ENCODE measurements at regions not wholly inside any gene's neighbourhood (a gene's known extent, or its start where the extent isn't known, plus 50 kb on each side); places are given as distances from the start of the nearest gene placed in this dataset.
"Not testable (repeated sequence)": the region's sequence is repeated elsewhere in the genome, so short reads cannot be mapped to it uniquely, and the experiment has no call there.

DNA sequence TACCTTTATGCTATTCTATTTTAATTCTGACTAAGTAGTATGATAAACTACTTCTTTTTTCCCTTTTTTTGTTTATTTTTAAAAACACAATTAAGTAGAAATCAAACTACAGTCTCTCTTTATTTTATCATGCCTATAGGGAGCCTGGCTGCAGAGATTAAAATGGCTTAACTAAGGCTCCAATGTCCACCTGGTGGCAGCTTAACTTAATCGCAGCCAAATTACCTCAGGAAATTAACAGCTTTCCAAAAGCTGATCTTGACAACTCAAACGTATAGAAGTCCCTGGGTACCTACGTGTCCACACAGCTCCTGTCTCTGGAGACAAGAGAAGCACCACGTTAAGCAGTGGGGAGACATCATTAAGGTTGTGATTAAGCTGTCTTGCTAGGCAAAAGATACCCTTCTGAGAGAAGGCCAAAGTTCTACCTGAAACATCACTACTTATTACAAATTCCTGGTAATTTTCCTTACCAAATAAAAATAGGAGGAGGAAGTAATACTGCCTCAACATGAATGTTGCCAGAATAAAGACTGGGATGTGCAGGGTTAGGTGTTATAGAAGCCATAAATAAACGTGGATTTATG, 63.2 kb upstream of the SNX19 start:
- H2AFZ ChIP-seq (ENCODE audit: low read depth, low read length, severe bottlenecking) = no peak overlapping the region
- no peak overlapping the region for H3K27ac ChIP-seq (ENCODE audit: low read depth, low read length)
- H3F3A ChIP-seq (ENCODE audit: insufficient read depth) = no peaks in the 10 kb centered on the region
- H3K9me3 ChIP-seq (ENCODE audit: insufficient read depth, low read length) = no peaks in the 10 kb centered on the region
- no peaks in the 10 kb centered on the region for H3K9me2 ChIP-seq (replicated peaks; ENCODE audit: insufficient read depth, low read length)
- H3K27me3 ChIP-seq (ENCODE audit: low read length) = no peaks in the 10 kb centered on the region
- no peaks in the 10 kb centered on the region for H3K36me3 ChIP-seq (ENCODE audit: low read length)
- no peak overlapping the region for H3K9ac ChIP-seq (ENCODE audit: low read length)
- H3K79me2 ChIP-seq (ENCODE audit: insufficient read depth, low read length) = no peaks in the 10 kb centered on the region
- TF ChIP-seq, protein P1, sequence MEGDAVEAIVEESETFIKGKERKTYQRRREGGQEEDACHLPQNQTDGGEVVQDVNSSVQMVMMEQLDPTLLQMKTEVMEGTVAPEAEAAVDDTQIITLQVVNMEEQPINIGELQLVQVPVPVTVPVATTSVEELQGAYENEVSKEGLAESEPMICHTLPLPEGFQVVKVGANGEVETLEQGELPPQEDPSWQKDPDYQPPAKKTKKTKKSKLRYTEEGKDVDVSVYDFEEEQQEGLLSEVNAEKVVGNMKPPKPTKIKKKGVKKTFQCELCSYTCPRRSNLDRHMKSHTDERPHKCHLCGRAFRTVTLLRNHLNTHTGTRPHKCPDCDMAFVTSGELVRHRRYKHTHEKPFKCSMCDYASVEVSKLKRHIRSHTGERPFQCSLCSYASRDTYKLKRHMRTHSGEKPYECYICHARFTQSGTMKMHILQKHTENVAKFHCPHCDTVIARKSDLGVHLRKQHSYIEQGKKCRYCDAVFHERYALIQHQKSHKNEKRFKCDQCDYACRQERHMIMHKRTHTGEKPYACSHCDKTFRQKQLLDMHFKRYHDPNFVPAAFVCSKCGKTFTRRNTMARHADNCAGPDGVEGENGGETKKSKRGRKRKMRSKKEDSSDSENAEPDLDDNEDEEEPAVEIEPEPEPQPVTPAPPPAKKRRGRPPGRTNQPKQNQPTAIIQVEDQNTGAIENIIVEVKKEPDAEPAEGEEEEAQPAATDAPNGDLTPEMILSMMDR (IDR thresholded peaks at IDR 0.05; ENCODE audit: insufficient read depth, low read length, poor library complexity, severe bottlenecking) = no peak
- TF ChIP-seq EZH2phosphoT487 (conservative IDR thresholded peaks at IDR 0.05; ENCODE audit: low read length) = no peak
- H4K20me1 ChIP-seq (ENCODE audit: low read depth, low read length) = no peaks in the 10 kb centered on the region
- H3K4me3 ChIP-seq (ENCODE audit: insufficient read depth, low read length, poor library complexity, severe bottlenecking) = no peak overlapping the region
- no peak overlapping the region for H3K4me2 ChIP-seq (ENCODE audit: low read depth, low read length, poor library complexity, severe bottlenecking)

DNA sequence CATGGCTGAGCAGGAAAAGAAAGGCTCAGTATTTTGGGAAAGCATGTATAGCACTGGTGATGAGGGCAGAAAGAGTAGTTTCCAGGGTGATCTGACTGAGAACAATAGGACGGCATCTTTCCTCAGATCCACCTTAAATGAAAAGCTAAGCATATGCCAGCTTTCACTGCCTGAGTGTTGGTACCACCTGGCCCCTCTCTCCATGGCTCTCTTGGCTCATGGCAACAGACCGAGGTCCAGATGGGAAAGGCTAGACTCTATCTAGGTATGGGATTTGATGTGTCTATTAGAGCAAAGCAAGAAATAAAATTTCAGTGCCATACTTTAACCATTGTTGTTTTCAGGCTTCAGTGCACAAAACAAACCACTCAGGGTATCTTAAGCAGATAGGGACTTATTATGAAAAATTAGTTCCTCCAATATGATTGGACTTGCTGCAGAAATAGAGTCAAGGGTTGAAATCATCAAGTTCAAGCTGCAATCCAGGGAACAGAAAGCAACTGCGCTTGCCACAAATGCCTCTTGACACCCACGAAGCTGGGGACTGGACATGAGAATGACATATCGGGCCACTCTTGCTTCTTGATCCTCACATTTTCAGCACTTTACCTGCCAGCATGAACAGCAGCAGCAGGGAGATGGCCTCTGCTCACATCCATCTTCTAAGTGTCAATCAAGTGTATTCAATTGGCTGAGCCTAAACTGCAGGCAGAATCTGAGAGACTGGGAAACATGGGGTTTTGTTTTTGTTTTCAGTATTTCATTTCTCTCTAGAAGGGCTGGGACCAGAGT, 64.0 kb upstream of the SNX19 start:
- Histone ChIP-seq H2AFZ (ENCODE audit: low read depth, low read length, severe bottlenecking) (no peak overlapping the region), H3K9me2 (replicated peaks; ENCODE audit: insufficient read depth, low read length) (no peaks in the 10 kb centered on the region), H4K20me1 (ENCODE audit: low read depth, low read length) (no peaks in the 10 kb centered on the region), H3K9me3 (ENCODE audit: insufficient read depth, low read length) (no peaks in the 10 kb centered on the region), H3F3A (ENCODE audit: insufficient read depth) (no peaks in the 10 kb centered on the region), H3K79me2 (ENCODE audit: insufficient read depth, low read length) (no peaks in the 10 kb centered on the region), H3K4me3 (ENCODE audit: insufficient read depth, low read length, poor library complexity, severe bottlenecking) (no peak overlapping the region), H3K36me3 (ENCODE audit: low read length) (no peaks in the 10 kb centered on the region), H3K9ac (ENCODE audit: low read length) (no peak overlapping the region), H3K27ac (ENCODE audit: low read depth, low read length) (no peak overlapping the region), H3K4me2 (ENCODE audit: low read depth, low read length, poor library complexity, severe bottlenecking) (no peak overlapping the region), H3K27me3 (ENCODE audit: low read length) (no peaks in the 10 kb centered on the region)
- no peak for TF ChIP-seq EZH2phosphoT487 (conservative IDR thresholded peaks at IDR 0.05; ENCODE audit: low read length)
- TF ChIP-seq, protein P1 (IDR thresholded peaks at IDR 0.05; ENCODE audit: insufficient read depth, low read length, poor library complexity, severe bottlenecking) = no peak

DNA sequence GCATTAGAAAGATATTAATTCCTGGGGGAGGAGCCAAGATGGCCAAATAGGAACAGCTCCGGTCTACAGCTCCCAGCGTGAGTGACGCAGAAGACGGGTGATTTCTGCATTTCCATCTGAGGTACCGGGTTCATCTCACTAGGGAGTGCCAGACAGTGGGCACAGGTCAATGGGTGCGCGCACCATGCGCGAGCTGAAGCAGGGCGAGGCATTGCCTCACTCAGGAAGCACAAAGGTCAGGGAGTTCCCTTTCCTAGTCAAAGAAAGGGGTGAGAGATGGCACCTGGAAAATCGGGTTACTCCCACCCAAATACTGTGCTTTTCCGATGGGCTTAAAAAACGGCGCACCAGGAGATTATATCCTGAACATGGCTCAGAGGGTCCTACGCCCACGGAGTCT, 68.0 kb upstream of the SNX19 start:
- H2AFZ ChIP-seq (ENCODE audit: low read depth, low read length, severe bottlenecking); H3K9ac ChIP-seq (ENCODE audit: low read length); H4K20me1 ChIP-seq (ENCODE audit: low read depth, low read length); H3K36me3 ChIP-seq (ENCODE audit: low read length); H3K27ac ChIP-seq (ENCODE audit: low read depth, low read length); H3K9me2 ChIP-seq (replicated peaks; ENCODE audit: insufficient read depth, low read length); H3F3A ChIP-seq (ENCODE audit: insufficient read depth); H3K4me3 ChIP-seq (ENCODE audit: insufficient read depth, low read length, poor library complexity, severe bottlenecking); H3K27me3 ChIP-seq (ENCODE audit: low read length); H3K4me2 ChIP-seq (ENCODE audit: low read depth, low read length, poor library complexity, severe bottlenecking); H3K9me3 ChIP-seq (ENCODE audit: insufficient read depth, low read length); H3K79me2 ChIP-seq (ENCODE audit: insufficient read depth, low read length): not testable (repeated sequence)

DNA sequence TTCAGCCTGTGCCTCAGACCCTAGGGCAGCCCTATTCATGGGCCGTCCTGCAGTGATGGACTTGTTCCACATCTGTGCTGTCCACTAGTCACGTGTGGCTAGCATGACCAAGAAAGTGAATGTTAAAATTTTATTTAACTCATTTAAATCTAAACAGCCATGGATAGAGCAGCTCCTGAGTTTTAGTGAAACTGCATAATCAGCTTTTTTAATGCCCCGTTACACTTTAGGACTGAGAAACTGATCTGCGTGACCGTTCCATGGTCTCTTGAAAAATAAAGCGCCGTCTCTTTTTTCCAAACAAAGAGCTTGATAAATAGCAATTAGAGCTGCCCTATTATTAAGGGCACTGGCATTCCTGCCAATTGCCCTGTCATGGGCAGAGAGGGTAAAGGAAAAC, 76.5 kb upstream of the SNX19 start:
- Histone ChIP-seq H3K4me3 (ENCODE audit: insufficient read depth, low read length, poor library complexity, severe bottlenecking) (no peak overlapping the region), H3F3A (ENCODE audit: insufficient read depth) (no peaks in the 10 kb centered on the region), H3K27ac (ENCODE audit: low read depth, low read length) (no peak overlapping the region), H3K4me2 (ENCODE audit: low read depth, low read length, poor library complexity, severe bottlenecking) (no peak overlapping the region), H3K9ac (ENCODE audit: low read length) (no peak overlapping the region), H3K27me3 (ENCODE audit: low read length) (no peaks in the 10 kb centered on the region), H3K9me2 (replicated peaks; ENCODE audit: insufficient read depth, low read length) (no peaks in the 10 kb centered on the region), H3K36me3 (ENCODE audit: low read length) (no peaks in the 10 kb centered on the region), H3K79me2 (ENCODE audit: insufficient read depth, low read length) (no peaks in the 10 kb centered on the region), H4K20me1 (ENCODE audit: low read depth, low read length) (no peaks in the 10 kb centered on the region), H2AFZ (ENCODE audit: low read depth, low read length, severe bottlenecking) (no peak overlapping the region), H3K9me3 (ENCODE audit: insufficient read depth, low read length) (no peaks in the 10 kb centered on the region)
- TF ChIP-seq, protein P1 (IDR thresholded peaks at IDR 0.05; ENCODE audit: insufficient read depth, low read length, poor library complexity, severe bottlenecking) = no peak
- no peak for TF ChIP-seq EZH2phosphoT487 (conservative IDR thresholded peaks at IDR 0.05; ENCODE audit: low read length)

All from SU-DHL-6 (cell line).